K562 (cell line): ENCODE measurements at regions not wholly inside any gene's neighbourhood (a gene's known extent, or its start where the extent isn't known, plus 50 kb on each side); places are given as distances from the start of the nearest gene placed in this dataset.

Source experiments
- ARID1B ChIP-seq: fragments of 450-650 bp; IDR thresholded peaks from 2 replicates; pipeline ENCODE4 v1.6.1; 2016; ENCODE audit warnings: antibody characterized with exemption, mild to moderate bottlenecking, inconsistent platforms
- CEBPZ ChIP-seq: fragments of 150-350 bp; IDR thresholded peaks from 2 replicates; pipeline ENCODE4 v1.6.1; 2014; ENCODE audit warnings: low read depth, mild to moderate bottlenecking, low read length, borderline replicate concordance
- DMBX1 ChIP-seq: fragments of 250-450 bp; sonication (Bioruptor Pico); IDR thresholded peaks from 2 replicates; pipeline ENCODE4 v1.8.0; 2022; ENCODE audit warnings: inconsistent platforms, mild to moderate bottlenecking, moderate library complexity, borderline replicate concordance
- EP400 ChIP-seq: fragments of 450-650 bp; IDR thresholded peaks from 2 replicates; pipeline ENCODE4 v1.6.1; 2017; ENCODE audit warnings: antibody characterized with exemption, mild to moderate bottlenecking, moderate library complexity
- FOS ChIP-seq: IDR thresholded peaks from 3 replicates; pipeline ENCODE4 v1.6.1; 2011; ENCODE audit not compliant: insufficient read length; ENCODE audit errors: extremely low read depth
- GTF2B ChIP-seq: IDR thresholded peaks from 2 replicates; pipeline ENCODE4 v1.6.1; 2011; ENCODE audit not compliant: insufficient read length; ENCODE audit errors: extremely low read depth
- MAX ChIP-seq: sonication (generic); formaldehyde crosslinking; IDR thresholded peaks from 2 replicates; pipeline ENCODE4 v1.9.0; 2022; ENCODE audit warnings: mild to moderate bottlenecking, missing genetic modification reagents
- MEIS2 ChIP-seq: fragments of 450-650 bp; IDR thresholded peaks from 2 replicates; pipeline ENCODE4 v1.6.1; 2014; ENCODE audit warnings: mild to moderate bottlenecking; ENCODE audit not compliant: partially characterized antibody
- POLR2A ChIP-seq: fragments of 450-650 bp; conservative IDR thresholded peaks from 2 replicates; pipeline ENCODE4 v1.6.1; 2016
- RCOR1 ChIP-seq, 2 experiments: IDR thresholded peaks; 2 replicates each; pipeline ENCODE4 v1.6.1; 2012; ENCODE audit warnings: low read depth in 2 of 2, low read length in 2 of 2, borderline replicate concordance in 1 of 2, improper control_type of control experiment in 1 of 2
- XRCC5 ChIP-seq: fragments of 200-400 bp; formaldehyde crosslinking; IDR thresholded peaks from 2 replicates; pipeline ENCODE4 v1.6.1; 2017; ENCODE audit warnings: low read depth, mild to moderate bottlenecking, low read length
- ZFX ChIP-seq: sonication (generic); formaldehyde crosslinking; IDR thresholded peaks from 2 replicates; pipeline ENCODE4 v1.8.0; 2022; ENCODE audit warnings: mild to moderate bottlenecking, missing genetic modification reagents, moderate library complexity
- TF ChIP-seq, protein P1 (sequence below): IDR thresholded peaks from 2 replicates; pipeline ENCODE4 v1.6.1; 2012; ENCODE audit warnings: low read depth, low read length, improper control_type of control experiment, borderline replicate concordance
- TF ChIP-seq, protein P2 (sequence below): sonication (generic); formaldehyde crosslinking; IDR thresholded peaks from 2 replicates; pipeline ENCODE4 v1.8.1; 2023; ENCODE audit warnings: mild to moderate bottlenecking, missing genetic modification reagents

DNA sequence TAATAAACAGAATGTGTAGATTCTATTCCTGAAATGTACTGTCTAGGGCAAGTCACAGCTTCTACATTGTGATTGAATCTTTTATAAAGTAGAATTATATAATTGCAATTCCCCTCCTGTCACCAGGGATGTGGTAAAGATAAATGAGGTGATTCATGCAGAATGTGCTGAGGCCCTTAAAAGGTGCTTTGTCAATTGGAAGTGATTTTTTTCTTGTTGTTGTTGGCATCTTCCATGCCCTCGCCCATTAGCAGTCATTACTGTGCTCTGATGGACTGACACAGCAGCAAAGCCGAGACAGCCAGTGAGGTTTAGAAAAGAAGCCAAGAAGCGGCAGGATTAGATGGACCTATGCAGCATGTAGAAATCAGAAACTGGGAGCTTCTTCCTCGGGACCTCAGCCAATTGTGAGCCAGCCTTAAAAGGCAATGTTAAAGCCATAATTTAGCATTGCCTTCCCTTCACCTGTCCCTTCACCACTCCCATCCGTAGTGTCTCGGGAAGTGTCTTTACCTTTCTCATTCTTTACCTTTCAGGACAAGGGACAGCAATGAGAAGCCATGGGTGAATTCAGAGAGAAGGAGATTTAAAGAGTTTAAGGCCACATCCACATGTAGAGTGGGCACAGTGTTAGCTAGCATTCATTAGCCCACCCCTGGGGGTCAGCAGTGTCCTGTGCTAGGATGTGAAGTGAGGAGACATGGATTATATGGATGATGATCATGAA lies 257.8 kb downstream of the PLK2 start:
- TF ChIP-seq GTF2B (no peak), ZFX (no peak), XRCC5 (no peak), FOS (no peak), RCOR1 (IDR thresholded peaks at IDR 0.05; ENCODE audit: borderline replicate concordance in 1 of 2, low read depth in 2 of 2, low read length in 2 of 2) (no peak), POLR2A (no peak), CEBPZ (no peak), ARID1B (no peak), EP400 (no peak), DMBX1 (CRISPR knock-in tag) (no peak), MEIS2 (no peak), MAX (CRISPR knock-in tag) (no peak)
- TF ChIP-seq, protein P1, sequence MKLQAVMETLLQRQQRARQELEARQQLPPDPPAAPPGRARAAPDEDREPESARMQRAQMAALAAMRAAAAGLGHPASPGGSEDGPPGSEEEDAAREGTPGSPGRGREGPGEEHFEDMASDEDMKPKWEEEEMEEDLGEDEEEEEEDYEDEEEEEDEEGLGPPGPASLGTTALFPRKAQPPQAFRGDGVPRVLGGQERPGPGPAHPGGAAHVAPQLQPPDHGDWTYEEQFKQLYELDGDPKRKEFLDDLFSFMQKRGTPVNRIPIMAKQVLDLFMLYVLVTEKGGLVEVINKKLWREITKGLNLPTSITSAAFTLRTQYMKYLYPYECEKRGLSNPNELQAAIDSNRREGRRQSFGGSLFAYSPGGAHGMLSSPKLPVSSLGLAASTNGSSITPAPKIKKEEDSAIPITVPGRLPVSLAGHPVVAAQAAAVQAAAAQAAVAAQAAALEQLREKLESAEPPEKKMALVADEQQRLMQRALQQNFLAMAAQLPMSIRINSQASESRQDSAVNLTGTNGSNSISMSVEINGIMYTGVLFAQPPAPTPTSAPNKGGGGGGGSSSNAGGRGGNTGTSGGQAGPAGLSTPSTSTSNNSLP, result no peak
- TF ChIP-seq, protein P2, sequence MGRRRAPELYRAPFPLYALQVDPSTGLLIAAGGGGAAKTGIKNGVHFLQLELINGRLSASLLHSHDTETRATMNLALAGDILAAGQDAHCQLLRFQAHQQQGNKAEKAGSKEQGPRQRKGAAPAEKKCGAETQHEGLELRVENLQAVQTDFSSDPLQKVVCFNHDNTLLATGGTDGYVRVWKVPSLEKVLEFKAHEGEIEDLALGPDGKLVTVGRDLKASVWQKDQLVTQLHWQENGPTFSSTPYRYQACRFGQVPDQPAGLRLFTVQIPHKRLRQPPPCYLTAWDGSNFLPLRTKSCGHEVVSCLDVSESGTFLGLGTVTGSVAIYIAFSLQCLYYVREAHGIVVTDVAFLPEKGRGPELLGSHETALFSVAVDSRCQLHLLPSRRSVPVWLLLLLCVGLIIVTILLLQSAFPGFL (CRISPR knock-in tag), result no peak
